GM23338 (cell line): ENCODE measurements at regions not wholly inside any gene's neighbourhood (a gene's known extent, or its start where the extent isn't known, plus 50 kb on each side); places are given as distances from the start of the nearest gene placed in this dataset.
A peak's percentile ranks its signal among the peaks of the same experiment; 100 is the strongest.

ENCODE experiments used
- ATAC-seq: fragments of 200-7000 bp; cut with Tn5 transposase; 3 replicates; pipeline ENCODE4 v1.9.1; 2020
- DNase-seq: peaks from one replicate; pipeline ENCODE4 v3.0.0-alpha.2; 2015; ENCODE audit warnings: low spot score
- H2AFZ ChIP-seq: fragments of 200-600 bp; sonication (generic); 2 replicates; pipeline ENCODE4 v1.8.0; 2016; ENCODE audit warnings: antibody characterized with exemption, mild to moderate bottlenecking, moderate library complexity
- H3F3A ChIP-seq: fragments of 200-600 bp; sonication (generic); replicated peaks from 2 replicates; pipeline ENCODE4 v1.8.0; 2017; ENCODE audit warnings: antibody characterized with exemption, mixed run types, low read depth
- H3K27ac ChIP-seq: fragments of 200-600 bp; sonication (generic); 2 replicates; pipeline ENCODE4 v1.6.1; 2016; ENCODE audit warnings: low read depth
- H3K27me3 ChIP-seq: fragments of 200-600 bp; sonication (generic); 2 replicates; pipeline ENCODE4 v1.8.0; 2016; ENCODE audit warnings: mild to moderate bottlenecking, mixed run types, moderate library complexity; ENCODE audit not compliant: insufficient read depth
- H3K36me3 ChIP-seq: fragments of 200-600 bp; sonication (generic); 2 replicates; pipeline ENCODE4 v1.8.0; 2016; ENCODE audit warnings: mild to moderate bottlenecking; ENCODE audit not compliant: insufficient read depth
- H3K4me1 ChIP-seq: fragments of 200-600 bp; sonication (generic); 2 replicates; pipeline ENCODE4 v1.8.0; 2016; ENCODE audit warnings: mild to moderate bottlenecking, moderate library complexity; ENCODE audit not compliant: insufficient read depth
- H3K4me2 ChIP-seq: fragments of 200-600 bp; sonication (generic); 2 replicates; pipeline ENCODE4 v1.7.1; 2017; ENCODE audit warnings: mixed run types
- H3K4me3 ChIP-seq: fragments of 200-600 bp; sonication (generic); 2 replicates; pipeline ENCODE4 v1.6.1; 2016; ENCODE audit warnings: mixed run types
- H3K79me2 ChIP-seq: fragments of 200-600 bp; sonication (generic); replicated peaks from 2 replicates; pipeline ENCODE4 v1.8.0; 2017; ENCODE audit warnings: mild to moderate bottlenecking; ENCODE audit not compliant: insufficient read depth
- H3K9me2 ChIP-seq: fragments of 200-600 bp; sonication (generic); 2 replicates; pipeline ENCODE4 v1.8.0; 2017; ENCODE audit not compliant: insufficient read depth
- H4K20me1 ChIP-seq: fragments of 200-600 bp; sonication (generic); replicated peaks from 2 replicates; pipeline ENCODE4 v1.8.0; 2017; ENCODE audit warnings: mild to moderate bottlenecking; ENCODE audit not compliant: insufficient read depth
- H3K27ac Mint-ChIP-seq: 2 replicates; pipeline ENCODE4 v1.8.0; 2020; ENCODE audit warnings: inconsistent platforms, mild to moderate bottlenecking, moderate library complexity, mixed read lengths
- H3K27me3 Mint-ChIP-seq: 3 replicates; pipeline ENCODE4 v1.8.0; 2022; ENCODE audit warnings: low read depth, mild to moderate bottlenecking, moderate library complexity, mixed read lengths, inconsistent platforms; ENCODE audit not compliant: insufficient read depth, poor library complexity
- H3K36me3 Mint-ChIP-seq: 3 replicates; pipeline ENCODE4 v1.8.0; 2021; ENCODE audit warnings: low read depth, mild to moderate bottlenecking, inconsistent platforms, moderate library complexity, mixed read lengths
- H3K4me1 Mint-ChIP-seq: 3 replicates; pipeline ENCODE4 v1.8.0; 2020; ENCODE audit warnings: mild to moderate bottlenecking, inconsistent platforms, mixed read lengths
- H3K4me3 Mint-ChIP-seq: 3 replicates; pipeline ENCODE4 v1.8.0; 2021; ENCODE audit warnings: moderate library complexity, mild to moderate bottlenecking, inconsistent platforms, mixed read lengths
- H3K9me3 Mint-ChIP-seq: 3 replicates; pipeline ENCODE4 v1.8.0; 2020; ENCODE audit warnings: moderate library complexity, mild to moderate bottlenecking, inconsistent platforms, mixed read lengths
- CREB1 ChIP-seq: fragments of 250-450 bp; sonication (Bioruptor Pico); IDR thresholded peaks from 2 replicates; pipeline ENCODE4 v1.5.0; 2020; ENCODE audit warnings: low read depth, mild to moderate bottlenecking, moderate library complexity
- ETS1 ChIP-seq: IDR thresholded peaks from 2 replicates; pipeline ENCODE4 v1.6.1; 2016; ENCODE audit warnings: antibody characterized with exemption
- EZH2 ChIP-seq: fragments of 200-600 bp; sonication (generic); IDR thresholded peaks from one replicate; pipeline ENCODE4 v1.8.0; 2017; ENCODE audit warnings: antibody characterized with exemption, mild to moderate bottlenecking, low read depth; ENCODE audit not compliant: unreplicated experiment
- EZH2phosphoT487 ChIP-seq: fragments of 200-600 bp; sonication (generic); IDR thresholded peaks from one replicate; pipeline ENCODE4 v1.8.1; 2018; ENCODE audit warnings: antibody characterized with exemption; ENCODE audit not compliant: unreplicated experiment
- NANOG ChIP-seq: IDR thresholded peaks from 2 replicates; pipeline ENCODE4 v1.6.1; 2016; ENCODE audit warnings: antibody characterized with exemption, borderline replicate concordance
- POLR2AphosphoS5 ChIP-seq: IDR thresholded peaks from 2 replicates; pipeline ENCODE4 v1.6.1; 2016; ENCODE audit warnings: antibody characterized with exemption, low read depth
- REST ChIP-seq: IDR thresholded peaks from one replicate; pipeline ENCODE4 v1.6.1; 2018; ENCODE audit warnings: antibody characterized with exemption; ENCODE audit not compliant: unreplicated experiment
- STAT1 ChIP-seq: IDR thresholded peaks from one replicate; pipeline ENCODE4 v1.6.1; 2016; ENCODE audit warnings: antibody characterized with exemption; ENCODE audit not compliant: unreplicated experiment
- ZNF331 ChIP-seq: fragments of 250-450 bp; sonication (Bioruptor Pico); IDR thresholded peaks from 2 replicates; pipeline ENCODE4 v1.5.0; 2020; ENCODE audit warnings: low read depth, mild to moderate bottlenecking, moderate library complexity
- ZNF462 ChIP-seq: fragments of 250-450 bp; sonication (Bioruptor Pico); IDR thresholded peaks from 2 replicates; pipeline ENCODE4 v1.5.0; 2020; ENCODE audit warnings: mild to moderate bottlenecking, moderate library complexity

GRCh38 chr6:141501616-141502015 lies 631.1 kb upstream of the GJE1 start:
- no peaks in the 10 kb centered on the region for H4K20me1 ChIP-seq
- no peak overlapping the region for H3K27ac ChIP-seq
- Mint-ChIP-seq H3K4me3 (no peak overlapping the region), H3K36me3 (peaks cover 62% of the 10 kb centered on the region), H3K9me3 (peaks cover 42% of the 10 kb centered on the region), H3K27ac (no peak overlapping the region), H3K4me1 (peaks cover 8% of the 10 kb centered on the region), H3K27me3 (peaks cover 3% of the 10 kb centered on the region)
- no peak overlapping the region for H2AFZ ChIP-seq
- DNase-seq (peak; percentile 34), ATAC-seq (no peak)
- no peaks in the 10 kb centered on the region for H3F3A ChIP-seq
- no peak overlapping the region for H3K4me2 ChIP-seq
- TF ChIP-seq STAT1 (no peak), EZH2phosphoT487 (no peak), EZH2 (no peak), ZNF331 (CRISPR knock-in tag) (no peak), CREB1 (CRISPR knock-in tag) (no peak), POLR2AphosphoS5 (no peak), REST (no peak), NANOG (no peak), ETS1 (no peak)
- peaks cover 6% of the 10 kb centered on the region; the same call in 1 of the 2 replicates for H3K4me1 ChIP-seq
- peaks cover 10% of the 10 kb centered on the region; the same call in 1 of the 2 replicates for H3K36me3 ChIP-seq
- no peaks in the 10 kb centered on the region for H3K79me2 ChIP-seq
- no peaks in the 10 kb centered on the region for H3K27me3 ChIP-seq
- peaks cover 4% of the 10 kb centered on the region; the same call in 1 of the 2 replicates for H3K9me2 ChIP-seq
- no peak overlapping the region for H3K4me3 ChIP-seq

- H3F3A ChIP-seq, result no peaks in the 10 kb centered on the region
- no peaks in the 10 kb centered on the region for H3K79me2 ChIP-seq
- no peaks in the 10 kb centered on the region for H3K36me3 ChIP-seq
- no peak overlapping the region for H3K4me2 ChIP-seq
- H3K9me2 ChIP-seq, result peaks cover 9% of the 10 kb centered on the region
- H3K36me3 Mint-ChIP-seq, result peaks cover 49% of the 10 kb centered on the region
- peaks cover 2% of the 10 kb centered on the region for H3K27me3 Mint-ChIP-seq
- DNase-seq (no peak), ATAC-seq (no peak)
- H3K4me3 ChIP-seq, result no peak overlapping the region
- H3K4me1 Mint-ChIP-seq, result peaks cover 8% of the 10 kb centered on the region
- no peaks in the 10 kb centered on the region for H4K20me1 ChIP-seq
- H3K4me1 ChIP-seq, result peaks cover 6% of the 10 kb centered on the region; the same call in 1 of the 2 replicates
- H2AFZ ChIP-seq, result no peak overlapping the region
- H3K9me3 Mint-ChIP-seq, result peaks cover 24% of the 10 kb centered on the region
- H3K27ac ChIP-seq, result no peak overlapping the region
- H3K27me3 ChIP-seq, result no peaks in the 10 kb centered on the region
- no peak overlapping the region for H3K4me3 Mint-ChIP-seq
- no peak overlapping the region for H3K27ac Mint-ChIP-seq
- no peak for TF ChIP-seq ZNF462
These were observed 633.7 kb upstream of the GJE1 start for GRCh38 chr6:141498977-141499376.
